PC-9 (cell line): ENCODE measurements at regions not wholly inside any gene's neighbourhood (a gene's known extent, or its start where the extent isn't known, plus 50 kb on each side); places are given as distances from the start of the nearest gene placed in this dataset.

ENCODE experiments used
- BruUV-seq: library from RNA; stranded (reverse); fragments of 400-500 nt; replicated peaks from 2 replicates; lab custom pipeline; 2021; lab: Mats Ljungman, UMichigan
- CTCF ChIA-PET: fragments of 300-600 bp; sonication (Branson Sonifier 250); formaldehyde crosslinking; loops from one replicate; lab custom pipeline; 2022; ENCODE audit warnings: antibody characterized with exemption; lab: Charles Lee
- POLR2A ChIA-PET: fragments of 300-600 bp; sonication (Branson Sonifier 250); formaldehyde crosslinking; loops from one replicate; lab custom pipeline; 2022; ENCODE audit warnings: antibody characterized with exemption; ENCODE audit not compliant: unreplicated experiment; lab: Charles Lee
- DNase-seq, 2 experiments: peaks; one replicate each; pipeline versions ENCODE4 v3.0.0 to v3.0.0-alpha.2; 2015 to 2022; ENCODE audit warnings: mixed read lengths in 1 of 2
- H2AFZ ChIP-seq: fragments of 200-600 bp; sonication (generic); 2 replicates; pipeline ENCODE4 v1.8.1; 2017; ENCODE audit warnings: antibody characterized with exemption
- H3F3A ChIP-seq: fragments of 200-600 bp; sonication (generic); 2 replicates; pipeline ENCODE4 v1.8.1; 2017; ENCODE audit warnings: antibody characterized with exemption, mild to moderate bottlenecking, low read depth; ENCODE audit not compliant: insufficient read depth
- H3K27ac ChIP-seq: fragments of 200-600 bp; sonication (generic); 2 replicates; pipeline ENCODE4 v1.6.1; 2016; ENCODE audit warnings: mixed run types
- H3K27me3 ChIP-seq: fragments of 200-600 bp; sonication (generic); 2 replicates; pipeline ENCODE4 v1.6.1; 2016; ENCODE audit warnings: low read depth, mixed run types; ENCODE audit not compliant: insufficient read depth
- H3K36me3 ChIP-seq: fragments of 200-600 bp; sonication (generic); 2 replicates; pipeline ENCODE4 v1.6.1; 2016; ENCODE audit warnings: low read depth, mixed run types
- H3K4me1 ChIP-seq: fragments of 200-600 bp; sonication (generic); replicated peaks from 2 replicates; pipeline ENCODE4 v1.6.1; 2016; ENCODE audit warnings: mixed run types; ENCODE audit not compliant: insufficient read depth
- H3K4me2 ChIP-seq: fragments of 200-600 bp; sonication (generic); 2 replicates; pipeline ENCODE4 v1.6.1; 2017; ENCODE audit warnings: mixed run types
- H3K4me3 ChIP-seq: fragments of 200-600 bp; sonication (generic); 2 replicates; pipeline ENCODE4 v1.6.1; 2016; ENCODE audit warnings: mixed run types
- H3K79me2 ChIP-seq: fragments of 200-600 bp; sonication (generic); 2 replicates; pipeline ENCODE4 v1.6.1; 2017; ENCODE audit warnings: low read depth, mixed run types
- H3K9me2 ChIP-seq: fragments of 200-600 bp; sonication (generic); 2 replicates; pipeline ENCODE4 v1.8.1; 2017; ENCODE audit warnings: mild to moderate bottlenecking; ENCODE audit not compliant: insufficient read depth
- H3K9me3 ChIP-seq: fragments of 200-600 bp; sonication (generic); 2 replicates; pipeline ENCODE4 v1.8.1; 2016; ENCODE audit warnings: low read depth; ENCODE audit not compliant: insufficient read depth
- H4K20me1 ChIP-seq: fragments of 200-600 bp; sonication (generic); 2 replicates; pipeline ENCODE4 v1.8.1; 2017; ENCODE audit not compliant: insufficient read depth
- EZH2 ChIP-seq: fragments of 200-600 bp; sonication (generic); IDR thresholded peaks from 2 replicates; pipeline ENCODE4 v1.8.0; 2017; ENCODE audit warnings: antibody characterized with exemption, low read depth
- intact Hi-C: fragments of 100-400 bp; cut with micrococcal nuclease; formaldehyde crosslinking; loops from one replicate; pipeline ENCODE4 v1.10.0; 2022; ENCODE audit not compliant: unreplicated experiment
- TF ChIP-seq, protein P1 (sequence below): fragments of 200-600 bp; sonication (generic); conservative IDR thresholded peaks from 2 replicates; pipeline ENCODE4 v1.6.1; 2017; ENCODE audit warnings: mixed run types, antibody characterized with exemption, mild to moderate bottlenecking, moderate library complexity

GRCh38 chr3:189466004-189466403, 165.2 kb upstream of the TP63 start:
- Histone ChIP-seq H3K27me3 (no peaks in the 10 kb centered on the region), H3K9me3 (no peaks in the 10 kb centered on the region; the same call in none of the 2 replicates), H3F3A (no peaks in the 10 kb centered on the region; the same call in 1 of the 2 replicates), H3K27ac (no peak overlapping the region), H3K4me2 (no peak overlapping the region), H3K4me1 (no peaks in the 10 kb centered on the region), H3K79me2 (no peaks in the 10 kb centered on the region), H2AFZ (no peak overlapping the region; the same call in 1 of the 2 replicates), H4K20me1 (no peaks in the 10 kb centered on the region), H3K36me3 (0 out of 2 replicates have a peak, but pooled peaks cover 2% of the 10 kb centered on the region), H3K9me2 (no peaks in the 10 kb centered on the region), H3K4me3 (no peak overlapping the region)
- no peak for TF ChIP-seq EZH2
- TF ChIP-seq, protein P1, sequence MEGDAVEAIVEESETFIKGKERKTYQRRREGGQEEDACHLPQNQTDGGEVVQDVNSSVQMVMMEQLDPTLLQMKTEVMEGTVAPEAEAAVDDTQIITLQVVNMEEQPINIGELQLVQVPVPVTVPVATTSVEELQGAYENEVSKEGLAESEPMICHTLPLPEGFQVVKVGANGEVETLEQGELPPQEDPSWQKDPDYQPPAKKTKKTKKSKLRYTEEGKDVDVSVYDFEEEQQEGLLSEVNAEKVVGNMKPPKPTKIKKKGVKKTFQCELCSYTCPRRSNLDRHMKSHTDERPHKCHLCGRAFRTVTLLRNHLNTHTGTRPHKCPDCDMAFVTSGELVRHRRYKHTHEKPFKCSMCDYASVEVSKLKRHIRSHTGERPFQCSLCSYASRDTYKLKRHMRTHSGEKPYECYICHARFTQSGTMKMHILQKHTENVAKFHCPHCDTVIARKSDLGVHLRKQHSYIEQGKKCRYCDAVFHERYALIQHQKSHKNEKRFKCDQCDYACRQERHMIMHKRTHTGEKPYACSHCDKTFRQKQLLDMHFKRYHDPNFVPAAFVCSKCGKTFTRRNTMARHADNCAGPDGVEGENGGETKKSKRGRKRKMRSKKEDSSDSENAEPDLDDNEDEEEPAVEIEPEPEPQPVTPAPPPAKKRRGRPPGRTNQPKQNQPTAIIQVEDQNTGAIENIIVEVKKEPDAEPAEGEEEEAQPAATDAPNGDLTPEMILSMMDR, result no peak
- BruUV-seq, result no TSS peak
- ChIA-PET CTCF (no interaction called here), POLR2A (interaction anchor here (0.7 kb wide), 1 partner anchor 136 kb away, joined by 3 read pairs; no protein-coding TSS in a partner anchor)
- peak in 1 of 2 experiments; percentile 23 for DNase-seq
- intact Hi-C loops, result no loop called here

GRCh38 chr3:189467451-189467850, 163.7 kb upstream of the TP63 start:
- POLR2A ChIA-PET, result no interaction called here
- DNase-seq, result no peak
- Histone ChIP-seq H4K20me1 (no peaks in the 10 kb centered on the region), H3K9me2 (no peaks in the 10 kb centered on the region), H3K4me1 (no peaks in the 10 kb centered on the region), H3K79me2 (no peaks in the 10 kb centered on the region), H3F3A (no peaks in the 10 kb centered on the region; the same call in 1 of the 2 replicates), H3K36me3 (0 out of 2 replicates have a peak, but pooled peaks cover 2% of the 10 kb centered on the region), H3K27me3 (no peaks in the 10 kb centered on the region), H3K27ac (no peak overlapping the region), H2AFZ (no peak overlapping the region; the same call in 1 of the 2 replicates), H3K9me3 (no peaks in the 10 kb centered on the region; the same call in 1 of the 2 replicates), H3K4me2 (no peak overlapping the region), H3K4me3 (no peak overlapping the region)
- intact Hi-C loops, result no loop called here
- TF ChIP-seq, protein P1, result no peak
- no peak for TF ChIP-seq EZH2
- CTCF ChIA-PET, result interaction anchor here (0.6 kb wide), 1 partner anchor 494 kb away, joined by 4 read pairs; no protein-coding TSS in a partner anchor
- no TSS peak for BruUV-seq

DNA sequence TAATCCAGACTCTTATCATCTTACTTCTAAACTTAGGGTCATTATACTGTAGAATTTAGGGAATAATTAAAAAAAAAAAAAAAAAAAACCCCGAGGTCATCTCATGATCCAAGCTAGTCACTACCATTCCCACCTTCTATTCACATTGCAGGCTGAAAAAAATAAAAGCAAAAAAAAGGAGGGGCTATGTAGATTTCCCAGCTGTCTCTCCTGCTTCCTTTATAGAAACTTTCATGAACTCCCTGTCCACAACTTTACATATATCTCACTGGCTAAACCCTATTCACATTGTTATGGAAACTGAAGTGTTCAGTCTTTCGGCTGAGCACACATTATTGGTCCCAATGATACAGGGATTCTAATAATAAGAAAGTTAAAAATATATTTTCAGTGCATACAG, 156.2 kb upstream of the TP63 start:
- Histone ChIP-seq H3K27ac (no peak overlapping the region), H2AFZ (no peak overlapping the region), H4K20me1 (no peaks in the 10 kb centered on the region), H3K36me3 (no peaks in the 10 kb centered on the region), H3K9me3 (no peaks in the 10 kb centered on the region; the same call in 1 of the 2 replicates), H3K9me2 (no peaks in the 10 kb centered on the region), H3K79me2 (no peaks in the 10 kb centered on the region), H3K4me3 (no peak overlapping the region), H3K27me3 (no peaks in the 10 kb centered on the region), H3F3A (no peaks in the 10 kb centered on the region), H3K4me2 (no peak overlapping the region), H3K4me1 (no peaks in the 10 kb centered on the region)
- no peak for DNase-seq
- no TSS peak for BruUV-seq
- CTCF ChIA-PET, result no interaction called here
- POLR2A ChIA-PET, result no interaction called here
- no peak for TF ChIP-seq EZH2
- TF ChIP-seq, protein P1, result no peak
- intact Hi-C loops, result no loop called here
